ENCODE measurements at regions not wholly inside any gene's neighbourhood (a gene's known extent, or its start where the extent isn't known, plus 50 kb on each side); places are given as distances from the start of the nearest gene placed in this dataset.

DNA sequence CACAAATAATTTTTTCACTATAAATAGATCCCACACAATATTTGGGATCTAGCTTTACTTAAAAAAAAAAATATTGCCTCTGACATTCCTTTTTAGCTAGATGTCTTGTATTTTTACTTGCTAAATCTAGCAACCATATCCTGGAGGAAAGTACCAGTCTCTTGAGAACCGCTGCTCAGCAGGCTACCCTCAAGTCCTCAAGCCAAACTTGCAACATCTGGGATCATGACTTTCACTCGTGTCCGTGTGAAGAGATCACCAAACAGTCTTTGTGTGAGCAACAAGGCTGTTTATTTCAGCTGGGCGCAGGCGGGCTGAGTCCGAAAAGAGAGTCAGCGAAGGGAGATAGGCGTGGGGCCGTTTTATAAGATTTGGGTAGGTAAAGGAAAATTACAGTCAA lies 180.3 kb upstream of the FER start (continued):
- TF ChIP-seq MEF2B (IDR thresholded peaks at IDR 0.05; ENCODE audit: partially characterized antibody, poor library complexity, severe bottlenecking): no peak

DNA sequence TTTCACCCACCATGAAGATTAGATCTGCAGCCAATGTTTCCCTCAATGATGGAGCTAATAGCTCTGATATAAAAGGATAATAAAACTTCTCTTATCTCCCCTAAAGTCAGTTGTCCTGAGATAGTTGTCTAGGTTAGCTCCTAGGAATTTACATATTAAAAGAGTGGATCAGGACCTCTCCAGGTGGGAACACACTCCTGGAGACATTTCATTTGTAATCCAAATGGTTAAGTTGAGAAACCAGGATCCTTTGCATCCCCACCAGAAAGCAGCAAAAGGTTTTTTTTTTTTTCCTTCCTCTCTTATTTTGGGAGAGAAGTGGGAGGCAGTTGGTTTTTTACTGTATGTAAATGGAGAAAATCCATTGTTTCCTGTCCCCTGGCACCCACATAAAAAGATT lies 182.5 kb upstream of the FBXL17 start:
- no peak overlapping the region for H2AFZ ChIP-seq (ENCODE audit: control insufficient read depth, low read depth, low read length)
- in situ Hi-C loops (cut with MboI) (no loop called here), intact Hi-C loops (cut with micrococcal nuclease; ENCODE audit: unreplicated experiment) (no loop called here)
- TF ChIP-seq, protein P1, sequence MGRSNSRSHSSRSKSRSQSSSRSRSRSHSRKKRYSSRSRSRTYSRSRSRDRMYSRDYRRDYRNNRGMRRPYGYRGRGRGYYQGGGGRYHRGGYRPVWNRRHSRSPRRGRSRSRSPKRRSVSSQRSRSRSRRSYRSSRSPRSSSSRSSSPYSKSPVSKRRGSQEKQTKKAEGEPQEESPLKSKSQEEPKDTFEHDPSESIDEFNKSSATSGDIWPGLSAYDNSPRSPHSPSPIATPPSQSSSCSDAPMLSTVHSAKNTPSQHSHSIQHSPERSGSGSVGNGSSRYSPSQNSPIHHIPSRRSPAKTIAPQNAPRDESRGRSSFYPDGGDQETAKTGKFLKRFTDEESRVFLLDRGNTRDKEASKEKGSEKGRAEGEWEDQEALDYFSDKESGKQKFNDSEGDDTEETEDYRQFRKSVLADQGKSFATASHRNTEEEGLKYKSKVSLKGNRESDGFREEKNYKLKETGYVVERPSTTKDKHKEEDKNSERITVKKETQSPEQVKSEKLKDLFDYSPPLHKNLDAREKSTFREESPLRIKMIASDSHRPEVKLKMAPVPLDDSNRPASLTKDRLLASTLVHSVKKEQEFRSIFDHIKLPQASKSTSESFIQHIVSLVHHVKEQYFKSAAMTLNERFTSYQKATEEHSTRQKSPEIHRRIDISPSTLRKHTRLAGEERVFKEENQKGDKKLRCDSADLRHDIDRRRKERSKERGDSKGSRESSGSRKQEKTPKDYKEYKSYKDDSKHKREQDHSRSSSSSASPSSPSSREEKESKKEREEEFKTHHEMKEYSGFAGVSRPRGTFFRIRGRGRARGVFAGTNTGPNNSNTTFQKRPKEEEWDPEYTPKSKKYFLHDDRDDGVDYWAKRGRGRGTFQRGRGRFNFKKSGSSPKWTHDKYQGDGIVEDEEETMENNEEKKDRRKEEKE (IDR thresholded peaks at IDR 0.05): no peak
- TF ChIP-seq, protein P2, sequence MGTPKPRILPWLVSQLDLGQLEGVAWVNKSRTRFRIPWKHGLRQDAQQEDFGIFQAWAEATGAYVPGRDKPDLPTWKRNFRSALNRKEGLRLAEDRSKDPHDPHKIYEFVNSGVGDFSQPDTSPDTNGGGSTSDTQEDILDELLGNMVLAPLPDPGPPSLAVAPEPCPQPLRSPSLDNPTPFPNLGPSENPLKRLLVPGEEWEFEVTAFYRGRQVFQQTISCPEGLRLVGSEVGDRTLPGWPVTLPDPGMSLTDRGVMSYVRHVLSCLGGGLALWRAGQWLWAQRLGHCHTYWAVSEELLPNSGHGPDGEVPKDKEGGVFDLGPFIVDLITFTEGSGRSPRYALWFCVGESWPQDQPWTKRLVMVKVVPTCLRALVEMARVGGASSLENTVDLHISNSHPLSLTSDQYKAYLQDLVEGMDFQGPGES (IDR thresholded peaks at IDR 0.05): no peak
- BruUV-seq (replicated peaks): no TSS peak
- no peaks in the 10 kb centered on the region; a peak in 1 of 4 replicates for H3K27me3 ChIP-seq (replicated peaks in 1 of 2; ENCODE audit: control insufficient read depth in 2 of 2, insufficient read depth in 2 of 2, low read length in 1 of 2)
- ATAC-seq: no peak
- POLR2A ChIA-PET: interaction anchor here (0.7 kb wide), 1 partner anchor 377 kb away, joined by 3 read pairs; no protein-coding TSS in a partner anchor
- H3K36me3 ChIP-seq (ENCODE audit: control insufficient read depth in 2 of 2, insufficient read depth in 2 of 2, low read length in 1 of 2): no peaks in the 10 kb centered on the region
- no peaks in the 10 kb centered on the region for H4K20me1 ChIP-seq (ENCODE audit: control insufficient read depth, insufficient read depth)
- DNase-seq (ENCODE audit: low read depth, low spot score): no peak
- CTCF ChIA-PET: interaction anchor here (1.8 kb wide), 1 partner anchor 41 kb away, joined by 4 read pairs; no protein-coding TSS in a partner anchor
- H3K4me2 ChIP-seq (ENCODE audit: control insufficient read depth, insufficient read depth): no peak overlapping the region
- H3K79me2 ChIP-seq (ENCODE audit: control insufficient read depth, insufficient read depth, low read length): no peaks in the 10 kb centered on the region
- H3K27ac ChIP-seq (ENCODE audit: control insufficient read depth, insufficient read depth): no peak overlapping the region
- H3K4me3 ChIP-seq: no peak overlapping the region
- no peaks in the 10 kb centered on the region for H3K9me3 ChIP-seq (replicated peaks; ENCODE audit: control insufficient read depth, insufficient read depth, low read length)
- no peak overlapping the region for H3K9ac ChIP-seq (ENCODE audit: control insufficient read depth, insufficient read depth, low read length)
- FAIRE-seq: no peak
- SMC1A ChIA-PET (ENCODE audit: uncharacterized antibody, unreplicated experiment): no interaction called here
- H3K4me1 ChIP-seq (ENCODE audit: control insufficient read depth, insufficient read depth, low read length): no peaks in the 10 kb centered on the region
- RAD21 ChIA-PET (ENCODE audit: unreplicated experiment): no interaction called here

Measured in GM12878 (cell line).